OCI-LY3 (cell line): ENCODE measurements at regions not wholly inside any gene's neighbourhood (a gene's known extent, or its start where the extent isn't known, plus 50 kb on each side); places are given as distances from the start of the nearest gene placed in this dataset.

ENCODE experiments used
- H2AFZ ChIP-seq: fragments of 200-600, 300-600 bp; shearing (Covaris generic); 2 replicates; pipeline ENCODE4 v1.6.0; 2014; ENCODE audit warnings: antibody characterized with exemption, low read depth, low read length
- H3K27ac ChIP-seq: fragments of 200-600, 300-600 bp; sonication (generic); 2 replicates; pipeline ENCODE4 v1.5.1; 2014; ENCODE audit warnings: mild to moderate bottlenecking, low read length, moderate library complexity, mixed read lengths
- H3K27me3 ChIP-seq: fragments of 200-600, 300-600 bp; sonication (generic); 2 replicates; pipeline ENCODE4 v1.6.1; 2014; ENCODE audit warnings: low read depth, low read length, mixed read lengths
- H3K36me3 ChIP-seq: fragments of 200-600, 300-600 bp; sonication (generic); replicated peaks from 2 replicates; pipeline ENCODE3; 2014; ENCODE audit warnings: low read depth, low read length, mixed read lengths
- H3K4me1 ChIP-seq: fragments of 300-600, 200-600 bp; sonication (generic); 2 replicates; pipeline ENCODE4 v1.6.1; 2014; ENCODE audit warnings: low read length, mixed read lengths
- H3K4me2 ChIP-seq: fragments of 200-600, 300-600 bp; sonication (generic); 2 replicates; pipeline ENCODE4 v1.6.1; 2014; ENCODE audit warnings: low read length, mixed read lengths
- H3K4me3 ChIP-seq: fragments of 300-600, 200-600 bp; sonication (generic); 2 replicates; pipeline ENCODE4 v1.5.1; 2014; ENCODE audit warnings: antibody characterized with exemption, mild to moderate bottlenecking, low read length, moderate library complexity
- H3K79me2 ChIP-seq: fragments of 300-600, 200-600 bp; shearing (Covaris generic); 2 replicates; pipeline ENCODE4 v1.6.1; 2014; ENCODE audit warnings: mild to moderate bottlenecking, low read length, mixed read lengths
- H3K9ac ChIP-seq: fragments of 300-600, 200-600 bp; shearing (Covaris generic); 2 replicates; pipeline ENCODE4 v1.6.0; 2014; ENCODE audit warnings: mild to moderate bottlenecking, low read length, moderate library complexity
- H3K9me3 ChIP-seq: fragments of 200-600, 300-600 bp; shearing (Covaris generic); 2 replicates; pipeline ENCODE4 v1.6.1; 2014; ENCODE audit warnings: low read length, mixed read lengths; ENCODE audit not compliant: insufficient read depth
- H4K20me1 ChIP-seq: fragments of 200-600, 300-600 bp; sonication (generic); 2 replicates; pipeline ENCODE4 v1.6.1; 2016; ENCODE audit warnings: low read length, mixed read lengths; ENCODE audit not compliant: insufficient read depth
- EZH2phosphoT487 ChIP-seq: fragments of 200-600 bp; shearing (Covaris generic); IDR thresholded peaks from 2 replicates; pipeline ENCODE4 v1.6.1; 2018; ENCODE audit warnings: antibody characterized with exemption, mixed run types, low read depth
- TF ChIP-seq, protein P1 (sequence below): fragments of 200-600, 300-600 bp; sonication (generic); IDR thresholded peaks from 2 replicates; pipeline ENCODE4 v1.5.1; 2014; ENCODE audit warnings: antibody characterized with exemption, low read length, low read depth

DNA sequence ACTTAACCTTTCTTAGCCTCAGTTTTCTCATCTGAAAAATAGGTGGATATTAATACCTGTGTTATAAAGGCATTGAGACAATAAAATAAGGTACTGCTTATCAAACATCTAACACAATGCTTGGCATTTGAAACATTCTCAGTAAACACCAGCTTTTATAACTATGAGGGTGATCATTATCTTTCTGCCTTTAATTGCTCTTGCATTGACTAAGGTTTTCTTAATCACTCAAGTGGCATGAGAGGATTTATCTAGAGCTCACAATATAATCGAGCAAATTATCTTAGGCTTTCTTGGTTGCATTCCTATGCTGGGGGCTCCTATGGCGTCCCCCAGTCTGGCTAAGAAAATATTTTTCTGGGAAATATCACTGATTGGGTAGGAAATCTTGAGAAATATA, 716.4 kb upstream of the MARCKS start:
- Histone ChIP-seq H3K4me2 (no peak overlapping the region), H3K36me3 (no peaks in the 10 kb centered on the region), H3K27me3 (no peaks in the 10 kb centered on the region), H3K27ac (no peak overlapping the region), H3K9me3 (no peaks in the 10 kb centered on the region), H3K4me3 (no peak overlapping the region), H3K79me2 (no peaks in the 10 kb centered on the region), H2AFZ (no peak overlapping the region), H3K4me1 (no peaks in the 10 kb centered on the region), H3K9ac (no peak overlapping the region), H4K20me1 (no peaks in the 10 kb centered on the region)
- TF ChIP-seq, protein P1, sequence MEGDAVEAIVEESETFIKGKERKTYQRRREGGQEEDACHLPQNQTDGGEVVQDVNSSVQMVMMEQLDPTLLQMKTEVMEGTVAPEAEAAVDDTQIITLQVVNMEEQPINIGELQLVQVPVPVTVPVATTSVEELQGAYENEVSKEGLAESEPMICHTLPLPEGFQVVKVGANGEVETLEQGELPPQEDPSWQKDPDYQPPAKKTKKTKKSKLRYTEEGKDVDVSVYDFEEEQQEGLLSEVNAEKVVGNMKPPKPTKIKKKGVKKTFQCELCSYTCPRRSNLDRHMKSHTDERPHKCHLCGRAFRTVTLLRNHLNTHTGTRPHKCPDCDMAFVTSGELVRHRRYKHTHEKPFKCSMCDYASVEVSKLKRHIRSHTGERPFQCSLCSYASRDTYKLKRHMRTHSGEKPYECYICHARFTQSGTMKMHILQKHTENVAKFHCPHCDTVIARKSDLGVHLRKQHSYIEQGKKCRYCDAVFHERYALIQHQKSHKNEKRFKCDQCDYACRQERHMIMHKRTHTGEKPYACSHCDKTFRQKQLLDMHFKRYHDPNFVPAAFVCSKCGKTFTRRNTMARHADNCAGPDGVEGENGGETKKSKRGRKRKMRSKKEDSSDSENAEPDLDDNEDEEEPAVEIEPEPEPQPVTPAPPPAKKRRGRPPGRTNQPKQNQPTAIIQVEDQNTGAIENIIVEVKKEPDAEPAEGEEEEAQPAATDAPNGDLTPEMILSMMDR = no peak
- no peak for TF ChIP-seq EZH2phosphoT487

DNA sequence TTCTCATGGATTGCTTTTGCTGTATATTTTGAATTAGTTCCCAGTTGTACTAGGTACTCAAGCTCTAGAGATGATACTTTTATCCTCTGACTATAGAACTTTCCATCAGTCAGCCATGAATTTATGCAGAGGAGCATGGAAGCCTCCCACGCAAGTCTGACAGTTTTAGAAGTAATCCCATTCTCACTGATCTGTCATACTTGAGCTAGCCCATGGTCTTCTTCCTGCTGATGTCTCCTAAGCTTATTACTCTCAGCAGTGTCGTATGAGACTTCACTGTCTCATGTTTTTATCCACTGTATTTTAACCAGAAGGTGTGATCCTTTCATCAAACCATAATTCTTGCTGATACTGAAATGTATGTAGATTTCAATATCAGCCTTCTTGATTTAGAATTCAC, 715.2 kb upstream of the MARCKS start:
- no peak for TF ChIP-seq EZH2phosphoT487
- TF ChIP-seq, protein P1 = no peak
- Histone ChIP-seq H3K9me3 (no peaks in the 10 kb centered on the region), H3K36me3 (no peaks in the 10 kb centered on the region), H3K27me3 (no peaks in the 10 kb centered on the region), H4K20me1 (no peaks in the 10 kb centered on the region), H3K4me3 (no peak overlapping the region), H3K79me2 (no peaks in the 10 kb centered on the region), H3K4me2 (no peak overlapping the region), H3K4me1 (no peaks in the 10 kb centered on the region), H2AFZ (no peak overlapping the region), H3K27ac (no peak overlapping the region), H3K9ac (no peak overlapping the region)

DNA sequence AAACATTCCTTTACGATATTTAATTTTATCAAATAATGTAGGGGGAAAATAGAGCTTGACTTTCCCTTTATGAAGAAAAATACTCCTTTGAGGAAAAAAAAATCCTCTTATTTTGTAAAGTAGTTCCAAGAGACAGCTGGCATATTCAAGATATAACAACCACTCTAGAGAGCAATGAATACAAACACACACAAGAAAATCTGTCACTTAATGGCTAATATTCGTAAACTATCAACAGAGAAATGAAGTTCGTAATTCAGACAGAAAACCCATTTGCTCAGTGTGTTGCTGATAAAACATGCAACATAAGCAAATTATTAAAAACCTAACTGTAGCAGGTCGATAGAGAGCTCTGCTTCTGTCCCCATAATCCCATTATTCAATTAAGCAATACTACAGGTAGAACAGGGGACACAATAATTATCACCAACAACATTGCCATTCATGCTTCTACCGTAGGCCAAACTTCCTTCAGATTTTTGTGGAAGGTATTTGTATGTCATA, 714.4 kb upstream of the MARCKS start:
- Histone ChIP-seq H3K79me2 (no peaks in the 10 kb centered on the region), H3K9ac (no peak overlapping the region), H3K4me3 (no peak overlapping the region), H4K20me1 (no peaks in the 10 kb centered on the region), H3K9me3 (no peaks in the 10 kb centered on the region), H3K27me3 (no peaks in the 10 kb centered on the region), H3K4me1 (no peaks in the 10 kb centered on the region), H3K4me2 (no peak overlapping the region), H3K36me3 (no peaks in the 10 kb centered on the region), H3K27ac (no peak overlapping the region), H2AFZ (no peak overlapping the region)
- TF ChIP-seq, protein P1 = no peak
- no peak for TF ChIP-seq EZH2phosphoT487

DNA sequence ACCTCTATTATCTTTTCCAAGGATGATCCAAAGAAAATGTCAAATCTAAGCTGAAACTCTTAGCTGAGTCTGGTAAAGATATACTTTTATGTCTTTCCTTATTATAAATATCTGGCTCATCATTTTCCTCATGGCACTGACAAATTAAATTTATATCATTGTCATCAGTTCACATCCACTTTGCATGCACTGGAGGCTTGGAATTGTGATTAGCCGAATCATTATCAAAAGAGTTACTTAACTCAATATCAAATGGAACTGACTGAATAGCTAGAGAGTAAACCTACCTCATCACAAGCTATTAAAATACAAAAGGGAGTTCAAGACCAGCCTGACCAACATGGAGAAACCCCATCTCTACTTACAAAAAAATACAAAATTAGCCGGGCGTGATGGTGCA, 713.9 kb upstream of the MARCKS start:
- Histone ChIP-seq H2AFZ (no peak overlapping the region), H3K36me3 (no peaks in the 10 kb centered on the region), H3K9me3 (no peaks in the 10 kb centered on the region), H3K4me3 (no peak overlapping the region), H3K4me2 (no peak overlapping the region), H3K27me3 (no peaks in the 10 kb centered on the region), H3K27ac (no peak overlapping the region), H3K4me1 (no peaks in the 10 kb centered on the region), H4K20me1 (no peaks in the 10 kb centered on the region), H3K9ac (no peak overlapping the region), H3K79me2 (no peaks in the 10 kb centered on the region)
- TF ChIP-seq, protein P1 = no peak
- no peak for TF ChIP-seq EZH2phosphoT487
